Body of pancreas (tissue), 4 donors: ENCODE measurements at regions not wholly inside any gene's neighbourhood (a gene's known extent, or its start where the extent isn't known, plus 50 kb on each side); places are given as distances from the start of the nearest gene placed in this dataset.
"Not testable (repeated sequence)": the region's sequence is repeated elsewhere in the genome, so short reads cannot be mapped to it uniquely, and the experiment has no call there.

ENCODE experiments used
- POLR2A ChIP-seq, 3 donors: fragments of 450-650 bp; IDR thresholded peaks; one replicate each; pipeline ENCODE4 v1.6.1; 2016; ENCODE audit warnings: antibody characterized with exemption in 3 of 3, mild to moderate bottlenecking in 2 of 3
- TF ChIP-seq, protein P1 (sequence below), 7 experiments: fragments of 450-650 bp in 4 of 7; fragments of 200-600 bp in 3 of 7; sonication (generic) in 3 of 7; IDR thresholded peaks; one replicate each; pipeline ENCODE4 v1.5.1; 2016 to 2019; ENCODE audit warnings: antibody characterized with exemption in 7 of 7

DNA sequence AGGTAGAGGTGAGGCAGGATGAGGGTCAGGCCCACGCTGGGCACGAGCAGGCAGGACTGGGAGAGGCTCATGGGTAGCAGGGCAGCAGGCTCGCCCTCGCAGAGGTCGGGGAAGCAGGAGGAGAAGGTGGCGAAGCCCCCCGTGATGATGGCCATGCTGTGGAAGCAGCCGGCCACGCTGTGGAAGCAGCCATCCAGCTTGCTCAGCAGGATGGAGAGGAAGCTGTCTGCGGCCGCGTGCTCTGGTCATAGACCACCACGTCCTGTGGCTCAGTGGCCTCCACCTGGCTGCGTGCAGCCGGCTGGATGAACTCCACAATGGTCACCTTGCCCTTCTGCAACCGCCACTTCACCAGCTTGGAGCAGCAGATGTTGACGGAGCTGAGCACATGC is 135.6 kb upstream of the PTPN20 start:
- TF ChIP-seq, protein P1, sequence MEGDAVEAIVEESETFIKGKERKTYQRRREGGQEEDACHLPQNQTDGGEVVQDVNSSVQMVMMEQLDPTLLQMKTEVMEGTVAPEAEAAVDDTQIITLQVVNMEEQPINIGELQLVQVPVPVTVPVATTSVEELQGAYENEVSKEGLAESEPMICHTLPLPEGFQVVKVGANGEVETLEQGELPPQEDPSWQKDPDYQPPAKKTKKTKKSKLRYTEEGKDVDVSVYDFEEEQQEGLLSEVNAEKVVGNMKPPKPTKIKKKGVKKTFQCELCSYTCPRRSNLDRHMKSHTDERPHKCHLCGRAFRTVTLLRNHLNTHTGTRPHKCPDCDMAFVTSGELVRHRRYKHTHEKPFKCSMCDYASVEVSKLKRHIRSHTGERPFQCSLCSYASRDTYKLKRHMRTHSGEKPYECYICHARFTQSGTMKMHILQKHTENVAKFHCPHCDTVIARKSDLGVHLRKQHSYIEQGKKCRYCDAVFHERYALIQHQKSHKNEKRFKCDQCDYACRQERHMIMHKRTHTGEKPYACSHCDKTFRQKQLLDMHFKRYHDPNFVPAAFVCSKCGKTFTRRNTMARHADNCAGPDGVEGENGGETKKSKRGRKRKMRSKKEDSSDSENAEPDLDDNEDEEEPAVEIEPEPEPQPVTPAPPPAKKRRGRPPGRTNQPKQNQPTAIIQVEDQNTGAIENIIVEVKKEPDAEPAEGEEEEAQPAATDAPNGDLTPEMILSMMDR (IDR thresholded peaks at IDR 0.05): not testable (repeated sequence)
- not testable (repeated sequence) for TF ChIP-seq POLR2A (IDR thresholded peaks at IDR 0.05)
